Osteocyte (in vitro differentiated cells): ENCODE measurements at regions not wholly inside any gene's neighbourhood (a gene's known extent, or its start where the extent isn't known, plus 50 kb on each side); places are given as distances from the start of the nearest gene placed in this dataset.
"Not testable (repeated sequence)": the region's sequence is repeated elsewhere in the genome, so short reads cannot be mapped to it uniquely, and the experiment has no call there.

ENCODE experiments used
- DNase-seq: peaks from one replicate; pipeline ENCODE4 v3.0.0; 2021; ENCODE audit warnings: mixed read lengths; ENCODE audit not compliant: unreplicated experiment; ENCODE audit errors: extremely low spot score
- H3K27ac Mint-ChIP-seq: one replicate; pipeline ENCODE4 v1.8.0; 2021; ENCODE audit warnings: mild to moderate bottlenecking, mixed read lengths; ENCODE audit not compliant: unreplicated experiment
- H3K27me3 Mint-ChIP-seq: one replicate; pipeline ENCODE4 v1.8.0; 2021; ENCODE audit warnings: mixed read lengths; ENCODE audit not compliant: unreplicated experiment
- H3K36me3 Mint-ChIP-seq: one replicate; pipeline ENCODE4 v1.8.0; 2021; ENCODE audit warnings: mixed read lengths; ENCODE audit not compliant: unreplicated experiment
- H3K4me1 Mint-ChIP-seq: one replicate; pipeline ENCODE4 v1.8.0; 2021; ENCODE audit warnings: mixed read lengths; ENCODE audit not compliant: unreplicated experiment
- H3K4me3 Mint-ChIP-seq: one replicate; pipeline ENCODE4 v1.8.0; 2021; ENCODE audit warnings: mild to moderate bottlenecking, moderate library complexity, mixed read lengths; ENCODE audit not compliant: unreplicated experiment
- H3K9me3 Mint-ChIP-seq: one replicate; pipeline ENCODE4 v1.8.0; 2021; ENCODE audit warnings: mixed read lengths; ENCODE audit not compliant: unreplicated experiment
- TF ChIP-seq, protein P1 (sequence below): fragments of 200-600 bp; sonication (generic); IDR thresholded peaks from 2 replicates; pipeline ENCODE4 v1.5.0; 2021; ENCODE audit warnings: antibody characterized with exemption, mild to moderate bottlenecking, moderate library complexity

DNA sequence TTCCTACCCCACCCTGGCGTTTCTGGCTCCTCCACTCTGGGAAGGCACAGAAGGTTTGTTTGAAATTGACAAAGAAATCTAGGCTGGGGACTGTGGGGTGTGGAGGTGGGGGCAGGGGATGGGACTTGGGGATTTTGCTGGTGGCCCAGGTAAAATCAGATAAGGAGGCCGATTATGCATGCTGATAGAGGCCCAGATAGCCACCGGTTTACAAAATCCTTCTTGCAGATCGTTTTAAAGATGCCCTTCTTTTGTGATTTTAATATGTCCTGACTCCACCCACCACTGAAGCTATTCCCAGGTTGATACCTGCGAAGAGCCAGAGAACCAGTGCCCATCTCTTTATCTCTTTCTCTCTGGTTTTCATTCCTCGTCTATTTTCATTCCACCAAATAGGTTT is 104.9 kb downstream of the TFAP2C start:
- Mint-ChIP-seq H3K27me3 (no peaks in the 10 kb centered on the region), H3K4me3 (no peak overlapping the region), H3K27ac (no peak overlapping the region), H3K36me3 (no peaks in the 10 kb centered on the region), H3K9me3 (no peaks in the 10 kb centered on the region), H3K4me1 (no peaks in the 10 kb centered on the region)
- DNase-seq, result no peak
- TF ChIP-seq, protein P1, sequence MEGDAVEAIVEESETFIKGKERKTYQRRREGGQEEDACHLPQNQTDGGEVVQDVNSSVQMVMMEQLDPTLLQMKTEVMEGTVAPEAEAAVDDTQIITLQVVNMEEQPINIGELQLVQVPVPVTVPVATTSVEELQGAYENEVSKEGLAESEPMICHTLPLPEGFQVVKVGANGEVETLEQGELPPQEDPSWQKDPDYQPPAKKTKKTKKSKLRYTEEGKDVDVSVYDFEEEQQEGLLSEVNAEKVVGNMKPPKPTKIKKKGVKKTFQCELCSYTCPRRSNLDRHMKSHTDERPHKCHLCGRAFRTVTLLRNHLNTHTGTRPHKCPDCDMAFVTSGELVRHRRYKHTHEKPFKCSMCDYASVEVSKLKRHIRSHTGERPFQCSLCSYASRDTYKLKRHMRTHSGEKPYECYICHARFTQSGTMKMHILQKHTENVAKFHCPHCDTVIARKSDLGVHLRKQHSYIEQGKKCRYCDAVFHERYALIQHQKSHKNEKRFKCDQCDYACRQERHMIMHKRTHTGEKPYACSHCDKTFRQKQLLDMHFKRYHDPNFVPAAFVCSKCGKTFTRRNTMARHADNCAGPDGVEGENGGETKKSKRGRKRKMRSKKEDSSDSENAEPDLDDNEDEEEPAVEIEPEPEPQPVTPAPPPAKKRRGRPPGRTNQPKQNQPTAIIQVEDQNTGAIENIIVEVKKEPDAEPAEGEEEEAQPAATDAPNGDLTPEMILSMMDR, result no peak

DNA sequence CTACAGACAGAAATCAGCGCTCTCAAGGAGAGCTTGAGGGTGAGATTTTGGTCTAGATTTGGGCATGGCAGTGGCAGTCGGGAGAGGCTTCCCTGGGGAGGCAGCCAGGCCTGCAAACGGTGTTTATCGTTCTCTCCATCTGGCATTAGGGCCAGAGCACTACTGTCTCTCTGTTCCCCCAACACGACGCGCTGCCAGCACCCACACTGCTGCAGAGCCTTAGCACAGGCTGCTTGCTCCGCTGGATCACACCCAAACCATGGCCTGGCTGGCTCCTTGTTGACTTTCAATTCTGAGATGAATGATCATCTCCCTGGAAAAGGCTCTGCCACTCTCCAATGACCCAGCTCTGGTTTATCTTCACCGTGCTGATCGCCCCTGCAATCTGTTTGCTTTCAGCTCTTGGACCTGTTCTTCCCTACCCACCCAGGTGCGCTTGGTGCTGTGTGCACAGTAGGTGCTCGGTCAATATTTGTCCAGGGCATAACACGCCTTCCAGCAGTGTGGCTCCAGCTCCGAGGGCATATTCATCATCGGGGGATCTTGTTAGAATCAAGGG is 106.1 kb downstream of the TFAP2C start:
- Mint-ChIP-seq H3K4me1 (no peaks in the 10 kb centered on the region), H3K9me3 (no peaks in the 10 kb centered on the region), H3K27me3 (no peaks in the 10 kb centered on the region), H3K36me3 (no peaks in the 10 kb centered on the region), H3K27ac (no peak overlapping the region), H3K4me3 (no peak overlapping the region)
- TF ChIP-seq, protein P1, result no peak
- DNase-seq, result no peak

DNA sequence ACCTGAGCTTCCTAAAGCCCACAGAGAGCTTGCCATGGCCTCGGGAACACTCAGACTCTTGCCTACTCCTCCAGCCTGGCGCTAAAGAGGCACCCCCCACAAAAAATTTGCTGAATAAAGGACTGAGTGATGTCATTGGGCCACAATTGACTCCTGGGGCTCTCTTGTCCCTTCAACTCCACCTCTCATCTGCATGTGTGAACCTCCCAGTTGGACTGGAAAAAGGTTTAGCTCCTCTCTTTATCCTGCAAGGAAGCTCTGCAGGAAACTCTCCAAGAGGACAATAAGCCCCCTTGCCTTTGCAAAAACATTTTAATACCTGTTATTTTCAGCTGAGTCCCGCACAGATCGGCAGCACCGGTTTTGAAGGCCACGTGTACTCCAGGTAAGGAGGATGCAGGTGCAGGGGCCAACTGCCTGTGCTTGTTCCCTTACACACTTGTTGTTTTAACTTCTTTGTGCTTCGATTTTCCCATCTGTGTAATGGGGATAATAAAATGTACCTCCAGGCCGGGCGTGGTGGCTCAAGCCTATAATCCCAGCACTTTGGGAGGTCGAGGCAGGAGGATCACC is 107.3 kb downstream of the TFAP2C start:
- H3K27me3 Mint-ChIP-seq, result no peaks in the 10 kb centered on the region
- H3K4me1 Mint-ChIP-seq, result no peaks in the 10 kb centered on the region
- no peak overlapping the region for H3K4me3 Mint-ChIP-seq
- H3K36me3 Mint-ChIP-seq, result no peaks in the 10 kb centered on the region
- no peak overlapping the region for H3K27ac Mint-ChIP-seq
- H3K9me3 Mint-ChIP-seq, result no peaks in the 10 kb centered on the region
- no peak for DNase-seq
- TF ChIP-seq, protein P1, result no peak

DNA sequence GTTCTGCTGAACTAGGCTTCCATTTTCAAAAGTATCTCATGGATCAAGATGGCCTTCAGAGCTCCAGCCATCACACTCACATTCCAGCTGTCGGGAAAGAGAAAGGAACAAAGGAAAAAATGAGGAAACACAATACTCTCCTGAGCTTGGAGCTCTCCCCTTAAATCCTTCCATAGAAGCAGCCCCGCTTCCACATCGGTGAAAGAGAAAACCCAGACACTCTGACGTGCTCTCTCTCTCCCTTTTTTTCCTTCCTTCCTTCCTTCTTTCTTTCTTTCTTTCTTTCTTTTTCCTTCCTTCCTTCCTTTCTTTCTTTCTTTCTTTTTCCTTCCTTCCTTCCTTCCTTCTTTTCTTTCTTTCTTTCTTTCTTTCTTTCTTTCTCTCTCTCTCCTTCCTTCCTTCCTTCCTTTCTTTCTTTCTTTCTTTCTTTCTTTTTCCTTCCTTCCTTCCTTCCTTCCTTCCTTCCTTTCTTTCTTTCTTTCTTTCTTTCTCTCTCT is 115.3 kb downstream of the TFAP2C start:
- H3K36me3 Mint-ChIP-seq, H3K4me3 Mint-ChIP-seq, H3K27me3 Mint-ChIP-seq, H3K9me3 Mint-ChIP-seq, H3K4me1 Mint-ChIP-seq, DNase-seq, H3K27ac Mint-ChIP-seq: not testable (repeated sequence)

DNA sequence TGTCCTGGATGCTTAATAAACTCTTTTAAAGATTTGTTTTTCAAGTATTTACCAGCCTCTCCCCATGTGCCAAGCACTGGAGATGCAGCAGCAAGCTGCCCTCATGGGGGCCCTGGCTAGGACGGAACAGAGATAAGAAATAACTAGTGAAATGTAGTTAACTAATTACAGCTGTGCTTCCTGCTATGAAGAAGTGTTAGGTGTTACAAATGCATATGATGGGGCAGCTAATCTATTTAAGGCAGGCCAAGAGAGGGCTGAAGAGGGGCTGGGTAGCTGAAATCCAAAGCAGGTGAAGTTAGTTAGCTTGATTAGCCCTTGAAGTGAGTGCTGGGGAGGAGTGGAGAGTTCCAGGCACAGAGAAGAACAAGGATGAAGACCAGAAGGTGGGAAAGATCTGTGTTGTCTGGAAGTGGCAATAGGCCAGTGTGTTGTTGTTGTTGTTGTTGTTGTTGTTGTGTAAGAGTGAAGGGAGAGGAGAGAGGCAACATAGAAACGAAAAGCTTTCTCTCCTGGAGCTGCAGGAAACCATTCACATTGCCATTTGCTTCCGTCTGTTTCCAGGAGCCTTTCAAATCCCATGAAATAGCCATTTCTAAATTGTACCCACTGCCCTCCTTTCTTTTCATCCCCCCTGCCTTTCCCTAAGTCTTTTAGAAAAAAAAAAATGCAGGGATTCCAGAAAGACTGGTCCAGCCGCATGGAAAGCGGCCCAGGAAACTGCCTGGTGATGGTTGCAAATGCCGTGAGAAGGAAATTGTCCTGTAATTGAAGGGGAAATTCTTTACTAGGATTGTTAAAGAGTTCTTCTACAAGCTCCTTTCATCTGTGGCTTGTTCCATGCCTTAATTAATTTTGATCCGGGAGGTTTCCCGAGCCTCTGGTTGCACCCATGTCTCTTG is 119.6 kb downstream of the TFAP2C start:
- Mint-ChIP-seq H3K27me3 (no peaks in the 10 kb centered on the region), H3K36me3 (no peaks in the 10 kb centered on the region), H3K27ac (no peak overlapping the region), H3K4me1 (peaks cover 12% of the 10 kb centered on the region), H3K9me3 (no peaks in the 10 kb centered on the region), H3K4me3 (no peak overlapping the region)
- no peak for DNase-seq
- TF ChIP-seq, protein P1, result no peak
